Activated CD4-positive, CD25-positive, alpha-beta regulatory T cell treated with anti-CD3 and anti-CD28 coated beads, Interleukin-2, amount 50 U/mL, for 24 hours (primary cell): ENCODE measurements at regions not wholly inside any gene's neighbourhood (a gene's known extent, or its start where the extent isn't known, plus 50 kb on each side); places are given as distances from the start of the nearest gene placed in this dataset.

Experiments
- ATAC-seq, 2 donors: fragments of 150-1000 bp; cut with Tn5 transposase; one replicate each; pipeline ENCODE4 v1.10.0; 2021; ENCODE audit warnings: mild to moderate bottlenecking in 1 of 2, moderate library complexity in 1 of 2

GRCh38 chr16:65884018-65884417 is 482.5 kb upstream of the CDH5 start:
- no peak for ATAC-seq

- no peak for ATAC-seq
These were observed 488.1 kb upstream of the CDH5 start for GRCh38 chr16:65878347-65878746.

GRCh38 chr16:65876624-65877023 is 489.9 kb upstream of the CDH5 start:
- ATAC-seq = no peak

GRCh38 chr16:65876056-65876408 is 490.5 kb upstream of the CDH5 start:
- ATAC-seq = no peak

GRCh38 chr16:65875381-65876055 is 491.0 kb upstream of the CDH5 start:
- ATAC-seq = no peak

- ATAC-seq = no peak
These were observed 497.2 kb upstream of the CDH5 start for GRCh38 chr16:65869261-65869660.

- no peak for ATAC-seq
These were observed 499.1 kb upstream of the CDH5 start for GRCh38 chr16:65867276-65867960.

GRCh38 chr16:65863236-65863635 is 503.3 kb upstream of the CDH5 start:
- no peak for ATAC-seq

- ATAC-seq = no peak
These were observed 505.3 kb upstream of the CDH5 start for GRCh38 chr16:65861131-65861731.

- no peak for ATAC-seq
These were observed 511.0 kb upstream of the CDH5 start for GRCh38 chr16:65855171-65856145.

GRCh38 chr16:65846210-65846602 is 520.3 kb upstream of the CDH5 start:
- no peak for ATAC-seq

GRCh38 chr16:65845466-65846209 is 520.9 kb upstream of the CDH5 start:
- ATAC-seq = no peak

GRCh38 chr16:65843941-65844340 is 522.5 kb upstream of the CDH5 start:
- no peak for ATAC-seq

GRCh38 chr16:65842067-65842466 is 524.4 kb upstream of the CDH5 start:
- ATAC-seq = no peak

- ATAC-seq = no peak
These were observed 528.5 kb upstream of the CDH5 start for GRCh38 chr16:65838001-65838400.

- no peak for ATAC-seq
These were observed 529.0 kb upstream of the CDH5 start for GRCh38 chr16:65837464-65837863.

GRCh38 chr16:65834688-65835087 is 531.8 kb upstream of the CDH5 start:
- no peak for ATAC-seq

- ATAC-seq = no peak
These were observed 533.2 kb upstream of the CDH5 start for GRCh38 chr16:65833171-65833871.

- ATAC-seq = no peak
These were observed 533.8 kb upstream of the CDH5 start for GRCh38 chr16:65832679-65833078.

GRCh38 chr16:65831903-65832666 is 534.4 kb upstream of the CDH5 start:
- no peak for ATAC-seq

GRCh38 chr16:65829076-65829475 is 537.4 kb upstream of the CDH5 start:
- no peak for ATAC-seq
